GM12865 (cell line): ENCODE measurements at regions not wholly inside any gene's neighbourhood (a gene's known extent, or its start where the extent isn't known, plus 50 kb on each side); places are given as distances from the start of the nearest gene placed in this dataset.

Experiments
- DNase-seq: peaks from one replicate; pipeline ENCODE4 v3.0.0; 2010; ENCODE audit warnings: low read depth
- H3K4me3 ChIP-seq: 2 replicates; pipeline ENCODE4 v1.5.1; 2011; ENCODE audit warnings: mild to moderate bottlenecking, low read depth, low read length, control low read depth
- CTCF ChIP-seq: IDR thresholded peaks from 2 replicates; pipeline ENCODE4 v1.5.1; 2011; ENCODE audit warnings: low read length, control low read depth, low read depth, inconsistent platforms; ENCODE audit not compliant: insufficient read depth; ENCODE audit errors: missing control alignments

DNA sequence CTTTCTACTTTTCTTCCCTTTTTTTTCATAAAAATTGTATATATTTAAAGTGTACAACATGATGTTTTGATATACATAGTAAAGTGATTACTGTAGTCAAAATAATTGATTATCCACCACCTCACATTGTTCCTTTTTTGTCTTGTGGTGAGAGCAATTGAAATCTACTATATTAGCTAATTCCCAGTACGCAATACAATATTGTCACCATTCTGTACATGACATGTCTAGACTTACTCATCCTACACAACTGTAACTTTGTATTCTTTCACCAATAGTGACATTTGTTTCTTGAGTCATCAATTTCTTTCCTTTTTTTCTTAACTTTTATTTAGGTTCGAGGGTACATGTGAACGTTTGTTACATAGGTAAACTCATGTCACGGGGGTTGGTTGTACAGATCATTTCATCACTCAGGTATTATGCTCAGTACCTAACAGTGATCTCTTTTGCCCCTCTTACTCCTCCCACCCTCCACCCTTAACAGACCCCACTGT is 265.2 kb downstream of the KCNRG start:
- no peak for TF ChIP-seq CTCF
- DNase-seq: no peak
- no peak overlapping the region for H3K4me3 ChIP-seq

DNA sequence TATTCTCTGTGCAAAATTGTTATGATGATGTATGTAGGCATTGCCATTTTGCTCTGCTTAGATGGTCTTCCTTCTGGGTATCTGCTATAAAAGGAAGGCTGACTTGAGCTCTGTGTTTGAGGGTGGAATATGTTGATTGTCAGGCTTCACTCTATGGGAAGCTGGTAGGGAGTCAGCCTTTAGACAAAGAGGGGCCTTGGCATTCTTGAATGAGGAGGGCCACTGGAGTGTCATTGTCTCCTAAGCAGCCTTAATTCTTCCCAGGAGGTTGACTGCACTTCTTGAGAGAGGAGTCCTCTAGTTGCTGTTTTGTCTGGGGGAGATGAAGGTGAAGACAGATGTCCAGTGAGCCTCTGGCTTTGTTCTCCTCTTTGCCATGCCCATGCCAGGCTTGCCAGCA is 266.8 kb downstream of the KCNRG start:
- no peak overlapping the region for H3K4me3 ChIP-seq
- no peak for DNase-seq
- no peak for TF ChIP-seq CTCF

DNA sequence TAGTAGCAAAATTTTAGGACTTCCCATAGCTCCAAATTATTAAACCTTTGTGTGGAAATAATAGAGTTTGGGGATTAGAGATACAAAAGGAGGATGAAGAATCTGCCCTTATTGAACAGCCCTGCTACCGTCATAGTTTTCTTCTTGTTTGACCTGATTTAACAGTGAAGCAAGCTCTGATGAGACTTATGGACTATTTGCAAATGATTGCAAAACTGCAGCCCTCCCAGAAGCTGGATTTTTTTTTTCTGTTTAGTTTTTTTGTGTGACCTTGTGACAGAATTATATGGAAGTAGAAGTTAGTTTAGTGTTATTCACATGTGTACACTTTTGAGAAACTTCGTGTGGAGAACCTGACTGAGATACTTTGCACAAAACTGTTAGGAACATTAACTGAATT is 267.8 kb downstream of the KCNRG start:
- no peak for TF ChIP-seq CTCF
- DNase-seq: no peak
- no peak overlapping the region for H3K4me3 ChIP-seq

GRCh38 chr13:50284540-50284939 is 269.3 kb downstream of the KCNRG start:
- DNase-seq: peak; percentile 40
- no peak for TF ChIP-seq CTCF
- H3K4me3 ChIP-seq: no peak overlapping the region

DNA sequence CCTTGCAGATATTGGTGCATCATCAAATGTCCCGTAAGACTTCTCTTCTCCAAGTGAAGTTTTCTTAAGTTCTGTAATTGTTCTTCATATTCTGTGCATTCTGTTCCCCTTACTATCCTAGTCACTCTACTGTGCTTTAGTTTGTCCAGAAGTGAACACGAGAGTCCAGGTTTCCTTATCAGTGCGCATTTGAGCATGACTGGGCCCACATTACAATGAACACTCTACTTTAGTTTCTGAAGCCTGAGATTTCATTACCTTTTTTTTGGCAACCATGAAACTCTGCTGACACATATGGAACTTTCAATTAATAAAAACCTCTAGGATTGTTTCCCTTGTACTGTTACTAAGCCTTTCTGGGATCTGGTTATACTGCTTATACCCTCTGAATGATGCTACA is 270.0 kb downstream of the KCNRG start:
- H3K4me3 ChIP-seq: no peak overlapping the region
- peak; percentile 27 for DNase-seq
- TF ChIP-seq CTCF: no peak

GRCh38 chr13:50286324-50286723 is 271.1 kb downstream of the KCNRG start:
- no peak for DNase-seq
- no peak overlapping the region for H3K4me3 ChIP-seq
- TF ChIP-seq CTCF: no peak

DNA sequence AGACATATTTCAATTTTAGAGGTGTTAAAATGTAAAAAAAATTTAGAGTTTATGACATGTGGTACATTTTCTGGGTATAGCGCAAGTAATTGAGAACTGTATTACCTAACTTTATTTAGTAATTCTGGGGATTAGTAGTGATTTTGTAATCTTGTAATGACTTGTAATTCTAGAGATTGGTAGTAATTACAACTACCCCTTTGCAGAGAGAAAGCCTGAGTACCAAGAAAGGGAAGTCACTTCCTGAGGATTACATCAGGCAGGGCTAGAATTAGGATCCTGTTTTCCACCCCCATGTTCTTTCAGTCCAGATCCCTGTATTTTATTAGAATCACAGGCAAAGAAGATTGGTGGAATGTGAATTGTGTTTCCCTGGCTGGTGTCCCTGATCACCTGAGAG is 274.9 kb downstream of the KCNRG start:
- no peak for TF ChIP-seq CTCF
- H3K4me3 ChIP-seq: no peak overlapping the region
- no peak for DNase-seq
